ENCODE measurements at regions not wholly inside any gene's neighbourhood (a gene's known extent, or its start where the extent isn't known, plus 50 kb on each side); places are given as distances from the start of the nearest gene placed in this dataset.
"Not testable (repeated sequence)": the region's sequence is repeated elsewhere in the genome, so short reads cannot be mapped to it uniquely, and the experiment has no call there.

DNA sequence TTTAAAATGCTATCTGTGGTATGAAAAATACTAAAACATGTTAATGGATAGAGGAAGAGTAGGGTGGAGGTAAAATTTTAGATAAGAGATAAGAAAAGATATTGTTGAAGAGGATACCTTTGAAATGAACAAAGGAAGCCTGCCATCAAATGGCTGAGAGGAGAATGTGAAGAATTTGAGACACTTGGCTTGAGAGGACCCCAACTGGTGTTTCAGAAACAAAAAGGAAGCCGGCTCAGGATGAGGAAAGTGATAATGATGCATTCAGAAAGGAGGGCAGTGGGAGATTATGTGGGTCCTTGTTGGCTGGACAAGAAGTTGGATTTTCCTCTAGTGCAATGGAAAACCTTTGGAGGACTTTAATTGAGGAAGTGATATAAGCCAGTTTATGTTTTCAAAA, 264.4 kb downstream of the DUSP6 start:
- DNase-seq, result no peak

DNA sequence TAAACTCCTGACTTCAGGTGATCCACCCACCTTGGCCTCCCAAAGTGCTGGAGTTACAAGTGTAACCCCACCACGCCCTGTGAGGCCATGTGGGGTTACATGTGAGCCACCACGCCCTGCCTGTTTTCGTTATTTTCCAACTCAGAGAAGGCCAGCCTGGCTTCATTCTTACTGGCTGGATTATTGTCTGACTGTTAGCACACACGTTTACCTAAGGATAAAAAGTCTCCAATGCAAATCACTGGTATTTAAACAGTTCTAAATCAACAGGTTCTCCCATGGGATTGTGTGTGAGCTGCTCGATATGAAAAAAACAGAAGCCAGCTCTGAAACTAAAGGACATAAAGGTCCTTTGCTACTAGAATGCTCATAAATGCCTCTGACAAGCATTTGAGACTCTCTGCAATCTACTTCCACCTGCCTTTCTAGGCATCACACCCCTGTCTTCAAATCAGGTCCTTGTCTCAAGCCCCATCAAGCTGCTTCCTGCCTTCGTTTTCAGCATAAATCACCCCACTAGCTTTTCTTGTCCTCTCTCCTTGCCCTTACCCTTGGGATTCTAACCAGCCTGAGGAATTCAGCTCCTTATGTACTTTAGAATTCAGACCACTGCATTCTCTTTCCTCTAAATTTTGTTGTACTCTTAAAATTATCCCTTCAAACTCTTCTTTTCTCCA, 265.0 kb downstream of the DUSP6 start:
- DNase-seq, result no peak

DNA sequence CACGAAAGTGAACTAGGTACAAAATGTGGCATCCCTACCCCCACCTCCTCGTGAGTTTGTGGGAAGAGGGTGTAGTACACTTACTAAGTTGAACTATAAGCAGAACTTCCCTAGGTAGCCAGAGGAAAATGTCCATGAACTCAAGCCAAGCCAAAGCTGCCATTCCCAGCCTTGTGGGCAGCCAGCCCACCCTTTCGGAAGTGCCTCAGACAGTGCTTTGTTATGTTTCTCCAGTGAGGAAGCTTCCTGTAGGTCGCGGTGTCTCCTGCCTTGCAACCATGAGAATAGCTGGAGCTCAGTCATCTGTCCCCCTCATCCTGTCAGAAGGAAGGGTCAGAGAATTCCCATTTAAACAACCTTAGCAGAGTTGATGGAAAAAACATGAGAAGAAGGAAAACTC, 266.9 kb downstream of the DUSP6 start:
- DNase-seq, result no peak

DNA sequence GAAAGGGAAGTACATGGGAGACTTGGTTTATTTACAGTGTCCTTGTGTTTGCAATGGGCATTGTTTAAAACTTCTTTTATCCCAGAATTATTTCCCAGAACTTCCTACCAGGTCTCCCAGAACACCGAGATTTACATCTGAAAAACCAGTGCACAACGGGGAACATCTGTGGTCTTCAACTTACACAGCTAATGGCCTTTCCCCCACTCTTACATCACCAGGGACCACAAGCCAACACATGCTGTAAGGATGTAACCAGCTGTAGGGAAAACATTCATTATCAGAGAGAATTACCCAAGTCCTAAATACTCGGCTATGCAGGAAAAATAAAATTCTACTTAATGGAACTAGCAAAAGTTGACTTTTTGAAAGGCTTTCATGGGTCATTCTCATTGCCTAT, 267.6 kb downstream of the DUSP6 start:
- DNase-seq, result no peak

DNA sequence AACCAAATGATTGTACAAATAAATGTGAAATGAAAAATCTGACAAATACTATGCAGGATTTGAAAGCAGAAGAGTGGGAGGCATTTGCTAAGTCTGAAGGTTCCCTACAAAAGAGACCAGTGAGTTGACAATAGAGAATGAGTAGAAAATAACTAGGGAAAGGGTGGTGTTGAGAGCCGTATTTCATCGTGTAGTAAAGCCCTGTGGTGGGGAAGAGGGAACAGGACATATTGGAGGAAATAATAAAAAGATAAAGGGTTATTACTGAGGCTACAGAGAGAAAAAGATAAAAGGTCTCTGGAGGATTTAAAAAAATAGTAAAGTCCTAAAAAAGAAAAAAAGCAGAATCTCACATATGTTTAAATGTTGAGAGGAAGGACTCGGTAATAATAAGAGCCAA, 268.8 kb downstream of the DUSP6 start:
- DNase-seq, result no peak

DNA sequence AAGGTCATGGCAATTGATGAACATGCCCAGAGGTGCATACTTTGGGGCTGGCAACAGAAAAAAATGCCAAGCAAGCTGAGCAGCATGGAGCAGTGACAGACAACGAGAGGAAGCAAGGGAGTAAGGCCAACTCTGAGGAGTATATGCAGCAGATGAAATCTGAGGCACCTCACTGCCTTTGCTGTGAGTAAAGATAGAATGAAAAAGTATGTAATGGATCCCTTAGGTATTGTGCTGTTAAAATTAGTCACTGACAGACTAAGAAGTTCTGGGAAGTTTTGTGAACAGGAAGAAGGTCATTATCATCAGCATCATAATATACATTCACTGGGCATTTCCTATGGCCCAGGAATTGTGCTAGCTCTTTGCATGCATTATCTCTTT, 269.9 kb downstream of the DUSP6 start:
- DNase-seq, result no peak

DNA sequence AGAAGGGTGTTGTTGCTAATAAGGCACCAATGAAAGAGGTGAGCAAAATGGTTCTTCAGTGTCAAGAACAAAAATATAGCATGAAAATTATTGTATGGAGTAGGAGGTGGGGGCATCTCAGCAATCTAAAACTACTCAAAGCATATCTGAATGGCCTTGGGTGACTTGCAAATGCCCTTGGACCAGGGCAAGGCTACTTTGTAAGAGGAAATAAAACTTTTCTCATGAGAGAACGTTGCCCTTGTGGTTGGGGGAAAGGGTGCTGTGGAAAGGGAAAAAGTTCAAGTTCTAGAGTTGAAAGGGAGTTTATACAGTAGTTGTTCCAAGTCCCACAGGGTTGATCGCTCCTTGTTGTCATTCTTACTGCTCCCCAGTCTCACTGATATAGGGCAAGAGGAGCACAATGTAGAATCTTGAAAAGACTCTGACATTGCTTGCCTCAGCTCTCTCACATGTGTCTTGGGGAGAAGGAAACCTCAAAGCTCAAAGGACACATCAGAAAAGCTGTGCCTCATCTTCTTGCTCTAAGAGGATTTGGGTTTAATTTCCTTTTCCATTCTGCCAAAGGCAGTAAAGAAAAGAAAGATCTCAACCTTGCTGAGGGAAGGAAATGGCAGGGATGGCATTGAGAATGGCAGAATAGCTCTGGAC, 270.5 kb downstream of the DUSP6 start:
- no peak for DNase-seq

DNA sequence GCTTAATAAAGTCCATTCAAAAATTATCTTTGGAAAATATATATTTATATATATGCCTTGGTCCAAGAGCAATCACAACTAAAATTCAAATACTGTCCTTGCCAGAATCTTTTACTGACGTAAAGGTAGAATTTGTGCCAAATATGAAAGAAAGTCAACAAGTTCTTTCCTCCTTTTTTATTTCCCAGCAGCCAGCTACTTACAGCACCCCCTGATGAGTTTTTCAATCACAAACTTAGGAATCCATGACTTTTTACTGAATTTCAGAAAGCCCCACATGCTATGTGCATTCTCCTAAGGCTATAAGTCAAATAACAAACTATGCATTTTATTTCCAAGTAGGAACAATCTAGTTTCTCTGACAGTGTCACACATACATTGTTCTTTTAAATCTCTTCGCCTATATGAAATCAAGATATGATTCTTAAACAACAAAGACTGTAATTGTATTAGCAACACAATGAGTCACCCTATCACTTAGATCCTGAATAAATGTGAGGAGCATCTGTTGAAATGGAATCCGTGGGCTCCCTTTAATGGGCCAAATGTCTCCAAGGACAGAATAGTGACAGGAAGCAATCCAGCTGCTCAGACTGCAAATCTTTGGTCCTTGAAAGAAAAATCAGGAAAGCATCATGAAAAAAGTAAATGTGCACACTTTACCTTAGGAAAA, 271.4 kb downstream of the DUSP6 start:
- DNase-seq, result no peak

DNA sequence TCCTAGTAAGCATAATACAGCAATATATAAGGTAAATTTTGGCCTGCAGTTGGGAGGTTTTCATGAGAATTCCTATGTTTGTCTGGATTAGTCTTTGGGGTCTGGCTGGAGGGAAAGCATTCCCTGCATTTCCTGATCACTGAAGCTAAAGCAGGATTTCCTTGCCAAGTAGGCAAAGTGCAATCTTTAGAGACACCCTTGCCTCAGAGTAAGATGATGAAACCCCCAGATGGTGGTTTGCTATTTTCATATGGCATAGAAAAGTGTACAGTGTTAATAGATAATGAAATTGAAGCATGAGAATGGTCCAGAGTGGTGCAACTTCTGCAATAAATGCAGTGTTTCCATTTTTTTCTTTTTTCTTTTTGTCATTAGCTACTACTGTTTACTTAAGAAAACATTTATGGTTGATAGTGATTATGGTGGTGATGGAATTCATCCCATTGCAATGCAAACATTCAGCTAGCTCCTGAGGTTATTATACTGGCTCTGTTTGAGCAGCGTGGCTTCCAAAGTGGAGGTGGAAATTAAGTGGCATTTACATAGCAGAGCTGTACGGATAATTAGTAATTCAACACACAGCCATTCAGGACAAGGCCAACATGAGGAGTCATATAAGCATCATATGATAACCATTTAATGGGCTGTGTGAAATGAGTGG, 276.3 kb downstream of the DUSP6 start:
- no peak for DNase-seq

DNA sequence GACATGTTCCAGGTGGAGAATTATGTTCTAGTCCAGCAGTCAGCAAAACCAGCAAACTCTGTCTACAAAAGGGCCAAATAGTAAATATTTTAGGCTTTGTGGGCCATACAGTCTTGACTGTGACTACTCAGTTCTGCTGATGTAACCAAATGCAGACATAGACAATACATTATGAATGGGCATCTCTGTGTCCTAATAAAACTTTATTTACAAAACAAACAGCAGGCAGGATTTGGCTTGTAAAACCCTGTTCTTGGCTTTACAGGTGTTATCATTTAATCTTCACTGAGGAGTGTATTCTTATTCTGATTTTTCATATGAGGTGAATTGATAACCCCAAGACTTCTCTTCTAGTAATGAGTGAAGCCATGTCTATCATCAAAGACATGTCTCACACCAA, 278.6 kb downstream of the DUSP6 start:
- no peak for DNase-seq

DNA sequence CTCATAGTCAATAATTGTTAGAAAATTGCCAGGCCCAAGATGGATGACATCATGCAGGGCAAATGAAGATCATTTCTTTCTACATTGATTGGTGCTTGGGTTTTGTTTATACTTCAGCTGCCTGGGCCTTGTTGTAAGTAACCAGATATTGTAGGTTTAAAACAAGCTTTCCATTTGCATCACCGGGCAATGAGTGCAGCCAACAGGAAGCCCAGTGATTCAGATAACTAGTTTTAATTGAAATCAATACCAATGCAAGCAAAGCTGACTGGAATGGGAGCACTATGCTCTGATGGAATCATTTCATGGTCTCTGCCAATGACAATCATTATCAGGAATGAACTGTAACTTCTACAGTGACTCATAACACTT, 279.3 kb downstream of the DUSP6 start:
- DNase-seq, result no peak

DNA sequence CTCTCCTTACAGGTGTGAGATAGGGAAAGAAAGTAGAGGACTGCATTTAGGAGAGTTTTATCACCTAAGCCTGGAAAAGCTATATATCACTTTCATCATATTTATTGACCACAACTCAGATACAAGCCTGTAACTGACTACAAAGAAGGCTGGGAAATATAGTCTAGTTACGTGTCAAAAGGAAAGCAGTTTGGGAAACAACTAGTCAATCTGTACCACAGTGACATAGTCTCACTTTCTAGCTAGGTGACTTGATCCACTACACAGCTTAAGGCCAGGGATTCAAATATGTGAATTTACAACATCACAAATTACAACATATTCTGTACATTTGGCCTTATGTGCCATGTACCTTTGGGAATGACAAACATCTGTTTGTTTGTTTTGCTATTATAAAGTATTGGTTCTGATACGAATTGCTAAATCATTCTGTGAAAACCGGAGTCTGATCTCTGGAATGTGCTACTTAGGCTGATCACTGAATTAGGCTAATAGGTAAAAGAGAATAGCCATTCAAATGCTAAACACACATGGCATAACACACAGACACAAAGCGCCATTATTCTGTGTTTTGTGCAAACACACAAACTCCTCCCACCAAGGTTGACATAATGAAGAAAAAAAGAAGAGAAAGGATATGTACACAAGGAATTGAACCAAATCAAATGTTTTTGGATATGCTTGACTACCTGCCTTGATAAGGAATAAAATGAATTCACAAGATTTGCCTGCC, 279.8 kb downstream of the DUSP6 start:
- DNase-seq, result no peak

DNA sequence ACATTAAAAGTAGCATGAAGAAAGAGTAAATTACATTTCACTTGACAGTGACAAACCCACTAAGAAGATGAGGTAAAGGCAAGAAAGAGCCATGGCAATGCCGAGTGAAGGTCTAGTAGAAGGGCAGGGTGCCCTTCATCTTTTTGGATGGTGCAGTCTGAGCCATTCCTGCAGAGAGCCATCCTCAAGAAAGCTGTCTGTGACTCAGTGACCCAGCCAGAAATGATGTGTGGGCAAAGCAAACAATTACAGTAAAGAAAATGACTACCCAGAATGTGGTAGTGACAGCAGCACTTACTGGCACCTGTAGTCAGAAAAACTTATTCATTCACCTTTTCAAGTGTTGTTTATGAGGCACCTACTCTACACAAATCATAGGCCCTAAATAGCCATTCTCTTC, 281.7 kb downstream of the DUSP6 start:
- no peak for DNase-seq

DNA sequence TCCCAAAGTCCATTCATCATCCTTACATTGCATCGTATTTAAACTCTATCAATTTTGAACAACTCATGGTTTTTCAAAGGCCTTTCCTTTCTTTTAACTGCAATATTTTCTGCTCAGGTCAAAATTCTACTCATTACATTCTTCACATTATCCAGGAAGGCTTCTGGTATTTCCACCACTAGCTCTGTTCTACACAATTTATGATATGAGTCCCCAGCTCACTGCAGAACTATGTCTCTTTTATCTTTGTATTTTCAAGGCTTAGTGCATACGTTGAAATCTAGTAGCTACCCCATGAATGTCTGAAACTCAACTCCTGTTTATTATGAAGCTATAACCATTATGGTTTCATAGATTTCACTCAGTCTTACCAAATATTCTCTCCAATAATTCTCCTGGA, 282.9 kb downstream of the DUSP6 start:
- DNase-seq, result no peak

DNA sequence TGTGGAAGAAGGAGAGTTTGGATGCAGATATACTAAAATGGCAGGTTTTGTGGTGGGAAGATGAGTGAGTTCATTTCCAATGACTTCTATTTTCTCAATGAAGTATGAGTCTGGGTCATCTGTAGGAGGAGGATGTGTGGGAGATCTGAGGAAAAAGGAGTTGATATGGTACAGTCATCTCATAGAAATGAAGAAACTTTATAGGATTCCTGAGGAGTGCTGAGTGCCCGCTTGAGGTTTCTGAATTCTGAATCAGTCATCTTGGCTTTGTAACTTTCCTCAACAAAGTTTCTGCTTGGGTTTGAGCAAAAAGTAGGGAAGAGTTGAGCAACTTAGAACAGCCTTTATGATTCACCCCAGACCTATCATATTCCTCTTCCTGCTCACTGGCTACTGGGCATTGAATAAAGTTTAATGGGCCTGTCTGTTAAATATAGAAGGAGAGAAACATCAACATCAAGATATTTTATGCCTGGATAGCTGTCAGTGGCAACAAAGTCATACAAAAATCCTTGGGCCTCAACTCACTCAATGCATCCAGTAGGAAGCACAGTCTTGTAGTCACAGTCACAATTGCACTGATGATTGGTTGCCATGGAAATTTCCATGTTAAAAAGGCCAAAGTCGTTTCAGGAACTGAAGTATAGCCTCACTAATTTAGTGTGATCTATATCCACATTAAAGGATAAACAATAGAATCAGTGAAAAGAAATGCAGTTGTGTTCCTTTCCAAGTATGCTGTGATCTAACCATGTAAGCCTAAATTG, 284.7 kb downstream of the DUSP6 start:
- no peak for DNase-seq

DNA sequence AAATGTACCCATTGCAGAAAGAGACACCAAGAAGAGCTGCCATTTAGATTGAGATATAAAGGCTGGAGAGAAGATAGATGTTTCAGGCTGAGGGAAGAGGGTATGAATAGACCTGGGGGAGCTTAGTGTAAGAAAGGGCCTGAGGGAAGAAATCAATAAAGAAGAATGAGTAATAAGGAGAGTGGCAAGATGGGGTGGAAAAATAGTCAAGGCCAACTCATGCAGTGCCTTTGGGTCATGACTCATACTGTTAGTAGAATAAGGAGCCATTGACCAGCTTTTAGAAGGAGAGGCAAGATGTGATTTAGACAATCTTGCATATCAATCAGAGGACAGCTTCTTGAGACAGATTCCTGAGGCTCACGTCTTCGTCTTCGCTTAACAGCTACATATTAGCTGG, 287.5 kb downstream of the DUSP6 start:
- no peak for DNase-seq

DNA sequence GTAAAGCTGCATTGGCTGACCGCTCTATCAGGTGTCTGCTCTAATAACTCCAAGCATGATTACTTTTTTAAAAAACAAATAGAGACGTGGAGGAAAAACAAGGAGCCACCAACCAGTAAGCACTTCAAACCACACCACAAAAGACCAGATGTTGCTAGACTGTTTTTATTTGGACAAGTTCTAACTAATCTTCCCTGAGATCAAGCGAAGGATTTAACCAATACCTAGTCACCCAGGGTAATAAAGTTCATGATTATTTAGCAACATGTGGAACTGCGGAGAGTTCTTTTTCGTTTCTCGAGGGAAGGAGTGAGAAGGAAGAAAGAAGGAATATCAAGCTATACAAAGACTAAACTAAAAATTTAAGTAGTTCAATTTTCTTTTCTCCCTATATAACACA, 288.1 kb downstream of the DUSP6 start:
- DNase-seq, result no peak

DNA sequence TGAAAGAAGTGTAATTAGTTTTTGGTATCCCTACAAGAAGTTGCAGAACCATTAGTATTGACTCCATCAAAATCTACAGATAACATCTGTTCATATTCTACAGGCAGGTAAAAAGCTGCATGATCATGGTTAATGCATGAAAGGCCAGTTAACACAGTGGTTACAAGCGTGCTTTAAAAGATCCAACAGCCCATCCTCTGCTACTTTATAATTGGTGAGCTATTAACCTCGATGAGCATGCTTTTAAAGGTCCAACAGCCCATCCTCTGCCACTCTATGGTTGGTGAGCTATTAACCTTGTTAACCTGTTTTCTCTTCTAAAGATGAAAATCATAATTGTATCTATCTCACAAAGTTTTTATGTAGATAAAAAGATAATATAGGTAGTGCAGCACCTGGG, 289.3 kb downstream of the DUSP6 start:
- DNase-seq, result no peak

DNA sequence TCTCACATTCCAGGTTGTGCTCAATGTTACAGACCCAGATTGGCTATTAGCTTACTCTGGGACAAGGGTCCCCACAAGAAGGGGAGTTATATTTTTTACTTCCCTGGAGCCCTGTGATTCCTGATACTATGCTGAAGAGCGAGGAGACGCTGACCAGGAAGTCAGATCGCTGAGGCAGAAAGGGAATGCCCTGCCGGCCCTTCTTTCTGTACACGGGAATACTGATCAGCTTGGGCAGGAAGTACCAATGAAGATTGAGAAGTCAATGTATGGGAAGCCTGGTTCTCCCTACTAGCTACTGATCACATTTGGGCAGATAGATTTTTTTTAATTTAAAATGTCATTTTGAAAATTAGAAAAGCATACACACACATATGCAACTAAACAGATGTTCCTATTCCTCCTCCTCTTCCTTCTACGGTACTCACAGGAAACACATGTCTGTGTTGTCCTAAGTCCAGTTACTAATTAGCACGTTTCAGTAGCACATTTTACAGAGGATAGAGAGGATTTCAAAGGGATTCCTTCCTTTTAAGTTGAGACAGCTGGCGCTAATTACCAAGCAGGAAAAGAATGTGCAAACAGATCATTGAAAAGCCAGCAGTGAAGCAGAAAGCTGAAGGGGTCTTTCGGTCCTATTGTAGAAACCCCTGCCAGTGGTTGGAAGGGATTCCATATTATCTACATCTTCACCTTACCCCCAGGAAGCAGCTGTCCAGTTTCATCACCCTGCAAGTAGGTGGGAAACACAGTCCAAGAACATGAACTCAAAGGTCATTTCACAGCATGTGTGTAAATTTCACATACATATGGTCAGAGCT, 292.4 kb downstream of the DUSP6 start:
- DNase-seq, result no peak

DNA sequence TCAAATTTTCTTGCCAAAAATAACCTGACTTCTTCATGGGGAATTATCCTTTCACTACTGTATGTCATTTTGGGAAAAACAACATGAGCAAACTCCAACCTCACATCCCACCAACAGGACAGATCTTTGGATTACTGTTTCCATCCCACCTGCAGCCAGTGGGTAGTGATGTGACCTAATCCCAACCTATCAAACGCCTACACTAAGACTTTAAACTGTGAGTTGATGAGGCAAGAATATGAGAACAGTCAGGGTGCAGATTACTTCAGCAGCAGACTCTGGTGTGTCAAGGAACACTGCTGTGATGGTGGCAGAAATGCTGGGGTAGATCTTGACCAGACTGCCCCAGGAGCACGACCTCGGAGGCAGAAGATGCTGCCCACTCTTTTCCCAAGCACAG, 293.2 kb downstream of the DUSP6 start:
- no peak for DNase-seq

DNA sequence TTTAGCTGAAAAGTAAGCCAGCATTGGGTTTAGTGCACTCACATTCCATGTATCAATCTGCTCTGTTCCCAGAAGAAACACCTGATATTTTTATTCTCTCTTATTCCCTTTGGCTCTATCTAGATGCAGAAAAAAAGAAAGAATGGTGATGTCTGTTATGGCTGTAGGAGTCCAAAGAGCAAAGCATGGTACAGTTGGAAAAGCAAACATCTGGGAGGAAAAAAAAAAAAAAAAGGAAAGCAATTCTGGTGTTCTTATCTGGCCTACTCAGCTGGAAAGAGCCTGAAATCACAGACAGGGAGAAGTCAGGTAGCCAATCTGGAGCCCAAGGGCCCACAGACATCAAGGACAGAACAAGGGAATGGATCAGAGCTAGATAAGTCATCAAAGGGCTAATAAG, 293.9 kb downstream of the DUSP6 start:
- DNase-seq, result no peak

DNA sequence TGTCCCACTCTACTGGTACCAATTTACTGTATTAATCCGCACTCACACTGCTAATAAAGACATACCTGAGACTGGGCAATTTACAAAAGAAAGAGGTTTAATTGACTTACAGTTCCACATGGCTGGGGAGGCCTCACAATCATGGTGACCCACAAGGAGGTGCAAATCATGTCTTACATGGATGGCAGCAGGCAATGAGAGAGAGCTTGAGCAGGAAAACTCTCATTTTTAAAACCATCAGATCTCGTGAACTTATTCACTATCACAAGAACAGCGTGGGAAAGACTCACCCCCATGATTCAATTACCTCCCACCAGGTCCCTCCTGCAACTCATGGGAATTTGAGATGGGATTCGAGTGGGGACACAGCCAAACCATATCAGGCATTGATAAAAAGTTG, 298.5 kb downstream of the DUSP6 start:
- not testable (repeated sequence) for DNase-seq

Measured in activated T-cell treated with anti-CD3 and anti-CD28 coated beads for 4 hours (primary cell).